ENCODE measurements at regions not wholly inside any gene's neighbourhood (a gene's known extent, or its start where the extent isn't known, plus 50 kb on each side); places are given as distances from the start of the nearest gene placed in this dataset.
"Not testable (repeated sequence)": the region's sequence is repeated elsewhere in the genome, so short reads cannot be mapped to it uniquely, and the experiment has no call there.

DNA sequence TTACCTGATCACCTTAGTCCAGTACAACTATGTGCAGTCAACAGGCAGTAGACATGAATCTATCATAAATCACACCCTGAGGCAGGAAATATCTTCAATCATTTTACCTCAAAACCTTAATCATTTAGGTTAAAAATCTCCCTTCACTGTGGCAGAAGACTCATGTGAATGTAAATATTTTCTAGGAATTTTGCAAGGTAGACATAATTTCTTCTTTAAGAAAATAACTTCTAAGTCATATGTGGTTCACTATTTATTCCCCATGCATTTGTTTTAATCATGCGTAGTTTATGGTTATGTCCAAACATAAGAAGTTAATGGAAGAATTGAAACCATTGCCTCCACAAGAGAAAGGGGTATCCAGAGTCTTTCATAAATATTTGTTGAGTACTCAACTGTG is 97.0 kb downstream of the HMHB1 start:
- DNase-seq: no peak

GRCh38 chr5:143913008-143913752 is 101.2 kb downstream of the HMHB1 start:
- DNase-seq: no peak

DNA sequence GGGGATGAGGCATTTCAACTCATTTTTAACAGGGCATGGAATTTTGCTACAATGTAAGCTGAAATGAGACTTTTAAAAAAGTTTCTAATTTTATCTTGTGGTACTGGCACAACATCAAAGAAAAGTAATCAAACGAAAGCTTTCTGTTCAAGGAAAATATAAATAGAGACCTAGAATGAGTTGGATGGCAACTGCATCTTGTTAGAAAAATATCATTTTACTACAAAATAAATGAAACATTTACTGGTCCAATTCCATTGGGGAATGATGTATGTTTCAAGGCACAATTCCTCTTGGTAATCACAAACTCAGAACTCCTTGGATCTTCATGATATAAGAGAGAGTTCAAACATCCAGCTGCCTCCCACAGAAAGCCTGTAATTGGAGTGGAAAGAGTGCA is 102.8 kb downstream of the HMHB1 start:
- no peak for DNase-seq

DNA sequence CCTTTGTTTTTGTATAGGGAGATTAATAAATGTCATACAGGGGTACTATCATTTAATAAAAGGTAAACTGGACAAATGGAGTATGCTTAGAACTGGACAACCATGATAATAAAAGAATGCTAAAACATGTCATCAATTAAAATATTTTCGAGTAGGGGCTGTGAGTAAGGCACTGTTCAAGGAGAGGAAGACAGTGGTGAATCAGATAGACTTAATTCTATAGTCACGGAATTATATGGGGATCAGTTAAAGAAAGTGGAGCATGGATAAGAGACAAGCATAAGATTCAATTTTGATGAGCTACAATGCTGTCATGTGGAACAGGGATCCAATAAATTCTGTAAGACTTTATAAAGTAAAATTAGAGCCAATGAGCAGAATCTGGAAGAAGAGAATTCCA is 104.5 kb downstream of the HMHB1 start:
- DNase-seq: no peak

DNA sequence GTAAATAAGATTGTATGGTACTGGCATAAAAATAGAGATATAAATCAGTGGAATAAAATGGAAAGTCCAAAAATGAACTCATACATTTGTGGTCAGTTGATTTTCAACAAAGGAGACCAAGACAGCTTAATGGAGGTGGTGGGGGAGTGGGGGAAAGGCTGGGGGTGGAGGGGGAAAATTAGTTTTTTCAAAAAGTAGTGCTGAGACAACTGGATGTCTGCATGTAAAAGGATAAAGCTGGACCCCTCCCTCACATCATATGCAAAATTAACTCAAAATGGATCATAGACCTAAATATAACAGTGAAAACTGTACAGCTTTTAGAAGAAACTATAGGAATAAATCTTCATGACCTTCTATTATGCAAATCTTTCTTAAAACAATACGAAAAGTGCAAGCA is 107.0 kb downstream of the HMHB1 start:
- DNase-seq: no peak

DNA sequence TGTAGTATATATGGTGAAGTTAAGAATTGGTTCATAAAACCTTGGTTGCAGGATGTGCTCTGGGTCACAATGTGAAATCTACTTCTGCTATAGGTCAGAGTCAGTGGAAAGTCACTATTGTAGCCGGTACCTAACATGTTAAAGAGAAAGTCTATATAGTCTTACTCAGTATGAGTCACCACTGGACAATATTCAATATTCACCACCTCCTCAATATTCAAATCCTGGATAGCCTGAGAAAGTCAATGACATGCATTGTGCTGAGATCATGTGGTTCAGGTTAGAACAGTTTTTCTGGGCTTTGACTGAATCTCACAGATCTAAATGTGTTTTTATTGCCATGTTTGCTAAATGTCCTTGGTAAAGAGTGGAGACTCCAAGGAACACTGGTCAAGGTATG is 108.8 kb downstream of the HMHB1 start:
- DNase-seq: no peak

DNA sequence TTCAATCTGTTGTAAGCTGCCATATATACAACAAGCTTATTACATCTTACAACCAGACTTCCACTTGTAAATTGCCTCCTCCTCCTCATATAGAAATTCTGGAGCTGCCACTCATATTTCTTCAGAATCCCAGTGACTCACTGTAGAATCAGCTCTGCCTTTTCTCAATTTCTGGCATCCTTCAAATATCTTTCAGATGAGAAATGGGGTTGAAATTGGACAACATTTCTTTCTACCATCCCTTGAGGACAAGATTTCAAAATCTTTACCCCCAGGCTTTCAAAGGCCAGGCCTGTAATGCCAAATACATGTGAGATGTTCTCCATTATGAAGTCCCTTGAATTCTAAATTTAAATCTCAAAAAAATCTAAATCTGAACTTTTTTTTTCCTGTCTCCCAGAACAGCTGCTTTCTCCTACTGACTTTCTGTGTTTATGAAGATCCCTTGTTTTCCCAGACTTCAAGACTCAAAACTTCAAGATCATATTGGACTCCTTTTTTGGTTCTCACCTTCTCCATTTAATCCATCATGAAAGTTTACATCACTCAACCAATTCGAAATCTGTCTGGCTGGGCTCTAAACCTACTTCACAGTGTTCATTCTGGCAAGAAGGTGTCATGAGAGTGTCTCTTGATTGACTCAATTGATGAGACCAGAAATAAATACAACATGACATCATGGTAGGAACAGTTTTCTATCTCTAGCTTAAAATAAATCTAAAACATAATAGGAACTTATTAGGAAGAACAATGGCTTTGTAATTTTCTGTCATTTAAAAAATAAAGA is 109.8 kb downstream of the HMHB1 start:
- DNase-seq: no peak

GRCh38 chr5:143922718-143923117 is 110.8 kb downstream of the HMHB1 start:
- DNase-seq: no peak

GRCh38 chr5:143923634-143924266 is 111.8 kb downstream of the HMHB1 start:
- no peak for DNase-seq

DNA sequence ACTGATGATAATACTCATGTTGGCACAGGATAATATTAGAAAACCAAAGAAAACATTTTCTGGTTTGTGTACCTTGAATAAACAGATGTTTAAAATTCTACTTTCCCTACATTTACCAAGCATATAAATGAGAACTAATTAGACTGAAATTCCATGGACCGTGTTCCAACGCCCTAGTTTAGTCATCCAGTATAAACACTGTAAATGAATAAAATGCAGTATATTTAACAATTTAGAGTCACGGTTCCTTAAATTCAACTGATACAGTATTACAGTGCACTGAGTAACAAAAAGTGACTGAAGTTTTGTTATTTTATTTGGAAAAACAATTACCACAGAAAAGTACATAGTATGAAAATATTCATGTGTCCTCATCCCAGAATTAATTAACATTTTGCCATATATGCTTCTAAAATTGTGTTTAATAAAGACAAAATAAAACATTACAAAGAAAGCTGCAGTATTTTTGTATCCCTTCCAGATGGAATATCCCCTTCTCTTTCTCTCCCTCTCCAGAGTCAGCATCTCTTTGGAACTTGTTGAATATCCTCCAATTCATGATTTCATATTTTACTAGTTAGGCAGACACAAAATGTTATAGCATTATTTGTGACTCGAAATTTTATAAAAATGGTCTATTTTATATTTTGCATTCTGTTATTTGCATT is 112.5 kb downstream of the HMHB1 start:
- DNase-seq: no peak

DNA sequence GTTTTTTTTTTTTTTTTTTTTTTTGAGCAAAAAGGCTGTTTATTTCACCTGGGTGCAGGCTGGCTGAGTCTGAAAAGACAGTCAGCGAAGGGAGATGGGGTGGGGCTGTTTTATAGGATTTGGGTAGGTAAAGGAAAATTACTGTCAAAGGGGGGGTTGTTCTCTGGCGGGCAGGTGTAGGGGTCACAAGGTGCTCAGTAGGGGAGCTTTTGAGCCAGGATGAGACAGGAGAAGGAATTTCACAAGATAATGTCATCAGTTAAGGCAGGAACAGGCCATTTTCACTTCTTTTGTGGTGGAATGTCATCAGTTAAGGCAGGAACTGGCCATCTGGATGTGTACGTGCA is 113.0 kb downstream of the HMHB1 start:
- DNase-seq: not testable (repeated sequence)

DNA sequence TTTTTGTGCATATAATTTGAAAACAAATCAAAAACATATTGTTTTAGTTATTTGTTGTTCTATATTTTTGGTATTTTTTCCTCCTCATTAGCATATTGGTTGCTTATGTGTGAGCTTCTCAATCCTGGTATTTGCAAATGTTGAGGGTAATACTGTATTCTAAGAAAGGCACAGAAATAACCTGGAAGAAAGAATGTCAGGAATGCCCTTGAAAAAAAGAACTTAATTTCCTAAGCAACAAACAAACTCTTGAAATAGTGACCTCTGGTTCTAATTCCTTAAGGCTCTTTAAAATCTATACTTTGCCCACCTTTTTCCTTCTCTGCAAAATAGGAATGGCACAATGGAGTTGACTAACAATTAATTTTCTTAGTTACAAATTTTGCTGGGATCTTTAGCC is 117.5 kb downstream of the HMHB1 start:
- no peak for DNase-seq

GRCh38 chr5:143930561-143930960 is 118.6 kb downstream of the HMHB1 start:
- no peak for DNase-seq

- DNase-seq: no peak
Measured at GRCh38 chr5:143931476-143931875, 119.5 kb downstream of the HMHB1 start.

DNA sequence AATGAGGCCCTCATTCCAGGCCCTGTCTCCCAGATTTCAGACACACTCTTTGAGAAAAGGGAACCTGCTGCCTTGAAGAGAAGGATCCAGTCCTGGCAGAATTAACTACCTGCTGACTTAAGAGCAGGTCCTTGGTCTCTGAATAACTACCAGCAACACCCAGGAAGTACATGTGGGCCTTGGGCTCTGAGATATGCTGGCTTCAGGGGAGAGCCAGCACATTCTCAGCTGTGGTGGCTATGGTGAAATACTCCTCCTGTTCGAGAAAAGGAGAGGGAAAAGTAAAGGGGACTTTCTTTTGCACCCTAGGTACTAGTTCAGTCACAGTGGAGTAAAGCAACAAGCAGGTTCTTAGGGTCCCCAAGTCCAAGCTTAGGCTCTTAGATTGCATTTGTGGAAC is 120.0 kb downstream of the HMHB1 start:
- no peak for DNase-seq

DNA sequence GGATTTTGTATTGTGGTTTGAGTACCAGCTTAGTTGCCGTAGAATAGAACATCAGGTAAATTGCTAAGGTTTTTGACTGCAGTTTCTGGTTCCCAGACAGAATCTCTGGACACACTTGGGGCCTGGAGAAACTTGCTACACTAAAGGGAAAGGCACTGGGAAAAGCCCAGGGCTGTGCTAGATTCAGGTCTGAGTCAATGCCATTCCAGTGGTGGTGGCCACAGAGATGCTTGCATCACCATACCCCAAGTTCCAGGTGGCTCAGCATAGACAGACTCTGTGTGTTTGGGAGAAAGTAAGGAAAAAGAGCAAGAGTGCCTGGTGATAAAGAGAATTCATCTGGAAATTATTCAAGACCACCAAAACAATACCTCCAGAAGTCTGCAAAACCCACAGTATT is 120.6 kb downstream of the HMHB1 start:
- no peak for DNase-seq

DNA sequence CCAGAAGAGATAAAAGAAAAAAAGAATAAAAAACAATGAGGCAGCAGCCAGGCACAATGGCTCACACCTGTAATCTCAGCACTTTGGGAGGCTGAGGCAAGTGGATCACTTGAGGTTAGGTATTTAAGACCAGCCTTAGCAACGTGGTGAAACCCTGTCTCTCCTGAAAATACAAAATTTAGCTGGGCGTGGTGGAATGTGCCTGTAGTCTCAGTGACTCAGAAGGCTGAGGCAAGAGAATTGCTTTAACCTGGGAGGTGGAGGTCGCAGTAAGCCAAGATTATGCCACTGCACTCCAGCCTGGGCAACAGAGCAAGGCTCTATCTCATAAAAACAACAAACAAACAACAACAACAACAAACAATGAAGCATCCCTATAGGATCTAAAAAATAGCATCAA is 121.5 kb downstream of the HMHB1 start:
- no peak for DNase-seq

DNA sequence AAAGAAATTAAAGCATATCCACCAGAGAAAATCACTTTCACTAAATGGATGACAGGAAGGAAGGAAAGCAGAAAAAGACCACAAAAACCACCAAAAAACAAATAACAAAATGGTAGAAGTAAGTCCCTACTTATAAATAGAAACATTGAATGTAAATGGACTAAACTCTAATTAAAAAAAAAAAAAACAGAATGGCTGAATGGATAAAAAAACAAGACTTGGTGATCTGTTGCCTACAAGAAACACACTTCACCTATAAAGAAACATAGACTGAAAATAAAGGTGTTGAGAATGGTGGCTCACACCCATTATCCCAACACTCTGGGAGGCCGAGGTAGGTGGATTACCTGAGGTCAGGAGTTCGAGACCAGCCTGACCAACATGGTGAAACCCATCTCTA is 122.9 kb downstream of the HMHB1 start:
- no peak for DNase-seq

- DNase-seq: no peak
Measured at GRCh38 chr5:143938230-143938629, 126.3 kb downstream of the HMHB1 start.

DNA sequence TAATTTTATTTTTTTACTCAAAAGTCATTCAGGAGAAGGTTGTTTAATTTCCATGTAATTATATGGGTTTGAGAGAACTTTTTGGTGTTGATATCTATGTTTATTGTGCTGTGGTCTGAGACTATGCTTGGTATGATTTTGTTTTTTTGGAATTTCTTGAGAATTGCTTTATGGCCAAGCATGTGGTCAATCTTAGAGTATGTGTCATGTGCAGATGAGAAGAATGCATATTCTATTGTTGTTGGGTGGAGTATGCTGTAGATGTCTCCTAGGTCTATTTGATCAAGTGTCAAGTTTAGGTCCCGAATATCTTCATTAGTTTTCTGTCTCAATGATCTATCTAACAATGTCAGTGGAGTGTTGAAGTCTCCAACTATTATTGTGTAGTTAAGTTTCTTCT is 134.9 kb downstream of the HMHB1 start:
- DNase-seq: no peak

DNA sequence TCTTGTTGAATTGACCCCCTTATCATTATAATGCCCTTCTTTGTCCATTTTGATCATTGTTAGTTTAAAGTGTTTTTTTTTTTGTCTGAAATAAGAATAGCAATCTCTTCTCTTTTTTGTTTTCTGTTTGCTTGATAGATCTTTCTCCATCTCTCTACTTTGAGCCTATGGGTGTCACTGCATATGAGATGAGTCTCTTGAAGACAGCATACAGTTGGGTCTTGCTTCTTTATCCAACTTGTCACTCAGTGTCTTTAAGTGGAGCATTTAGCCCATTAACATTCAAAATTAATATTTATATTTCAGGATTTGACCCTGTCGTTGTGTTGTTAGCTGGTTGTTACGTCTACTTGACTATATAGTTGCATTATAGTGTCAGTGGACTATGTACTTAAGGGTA is 135.4 kb downstream of the HMHB1 start:
- no peak for DNase-seq

GRCh38 chr5:143952809-143953208 is 140.8 kb downstream of the HMHB1 start:
- no peak for DNase-seq

DNA sequence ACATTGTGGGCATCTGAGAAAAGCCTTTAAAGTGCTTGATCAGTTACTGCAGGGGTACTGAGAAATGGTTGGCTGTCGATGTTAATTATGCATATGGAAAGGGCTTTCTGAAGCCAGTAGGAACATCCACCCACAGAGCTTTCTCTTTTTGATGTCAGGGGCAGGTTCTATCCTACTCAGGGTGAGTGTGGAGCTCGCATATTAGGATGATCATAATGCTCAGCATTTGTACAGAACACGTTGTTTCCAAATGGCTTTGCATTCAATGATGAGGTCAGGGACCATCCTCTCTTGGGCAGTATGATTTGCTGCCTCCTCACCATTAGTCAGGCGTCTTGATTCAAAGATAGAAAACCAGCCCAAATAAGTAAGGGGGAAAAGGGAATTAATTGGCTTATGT is 141.9 kb downstream of the HMHB1 start:
- DNase-seq: no peak
